GM08714 (cell line): ENCODE measurements at regions not wholly inside any gene's neighbourhood (a gene's known extent, or its start where the extent isn't known, plus 50 kb on each side); places are given as distances from the start of the nearest gene placed in this dataset.

Experiments
- H3K4me3 ChIP-seq: fragments of 200-500 bp; sonication (Bioruptor generic); 2 replicates; pipeline ENCODE4 v1.5.1; 2014; ENCODE audit warnings: mild to moderate bottlenecking, low read length, inconsistent platforms
- ZNF274 ChIP-seq: IDR thresholded peaks from 2 replicates; pipeline ENCODE4 v1.6.1; 2012; ENCODE audit warnings: mild to moderate bottlenecking, low read depth, low read length

GRCh38 chr11:71302911-71303310 lies 50.5 kb upstream of the SHANK2 start:
- no peak overlapping the region for H3K4me3 ChIP-seq
- TF ChIP-seq ZNF274, result no peak

GRCh38 chr11:71302534-71302909 lies 50.1 kb upstream of the SHANK2 start:
- TF ChIP-seq ZNF274, result no peak
- no peak overlapping the region for H3K4me3 ChIP-seq
